Lower leg skin (tissue), 3 donors: ENCODE measurements at regions not wholly inside any gene's neighbourhood (a gene's known extent, or its start where the extent isn't known, plus 50 kb on each side); places are given as distances from the start of the nearest gene placed in this dataset.

Source experiments
- CTCF ChIP-seq, 3 donors: fragments of 450-650 bp; IDR thresholded peaks; one replicate each; pipeline ENCODE4 v1.5.1; 2016; ENCODE audit warnings: antibody characterized with exemption in 3 of 3, mild to moderate bottlenecking in 3 of 3, moderate library complexity in 2 of 3
- POLR2A ChIP-seq, 2 donors: fragments of 450-650 bp; IDR thresholded peaks; one replicate each; pipeline ENCODE4 v1.6.1; 2016 to 2017; ENCODE audit warnings: antibody characterized with exemption in 2 of 2, mild to moderate bottlenecking in 1 of 2, moderate library complexity in 1 of 2

- TF ChIP-seq CTCF (IDR thresholded peaks at IDR 0.05) (no peak), POLR2A (IDR thresholded peaks at IDR 0.05) (no peak)
Observed at GRCh38 chr18:24868760-24869237, 408.4 kb downstream of the HRH4 start.
